Activated CD4-positive, alpha-beta T cell treated with anti-CD3 and anti-CD28 coated beads, Interleukin-2, amount 50 U/mL, for 16 hours (primary cell): ENCODE measurements at regions not wholly inside any gene's neighbourhood (a gene's known extent, or its start where the extent isn't known, plus 50 kb on each side); places are given as distances from the start of the nearest gene placed in this dataset.

ENCODE experiments used
- DNase-seq: peaks from one replicate; pipeline ENCODE4 v3.0.0-alpha.2; 2020

GRCh38 chr5:96282020-96282419 lies 151.0 kb downstream of the PCSK1 start:
- no peak for DNase-seq

DNA sequence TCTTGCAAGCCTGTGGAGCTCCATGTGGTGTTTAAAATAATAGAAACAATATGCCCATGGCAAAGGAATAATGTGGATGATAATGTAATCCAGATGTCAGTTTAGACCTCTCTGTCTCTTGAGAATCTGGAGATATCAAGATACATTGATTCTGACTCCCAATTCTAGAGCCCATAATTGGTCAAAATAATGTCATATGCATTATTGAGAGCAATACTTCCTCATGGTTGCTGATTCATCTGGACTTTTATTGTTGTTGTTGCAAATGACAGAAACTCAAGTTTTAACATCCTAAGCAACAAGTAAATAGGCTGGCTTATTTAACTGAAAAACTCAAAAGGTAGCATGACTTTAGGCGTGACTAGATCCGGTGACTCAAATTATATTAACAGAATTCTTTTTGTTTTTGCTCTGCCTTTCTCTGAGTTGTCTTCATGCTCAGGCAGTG lies 152.1 kb downstream of the PCSK1 start:
- DNase-seq, result peak; percentile 71

GRCh38 chr5:96279801-96280542 lies 153.1 kb downstream of the PCSK1 start:
- peak; percentile 89 for DNase-seq

- DNase-seq, result no peak
These were observed 154.1 kb downstream of the PCSK1 start for GRCh38 chr5:96278981-96279380.

DNA sequence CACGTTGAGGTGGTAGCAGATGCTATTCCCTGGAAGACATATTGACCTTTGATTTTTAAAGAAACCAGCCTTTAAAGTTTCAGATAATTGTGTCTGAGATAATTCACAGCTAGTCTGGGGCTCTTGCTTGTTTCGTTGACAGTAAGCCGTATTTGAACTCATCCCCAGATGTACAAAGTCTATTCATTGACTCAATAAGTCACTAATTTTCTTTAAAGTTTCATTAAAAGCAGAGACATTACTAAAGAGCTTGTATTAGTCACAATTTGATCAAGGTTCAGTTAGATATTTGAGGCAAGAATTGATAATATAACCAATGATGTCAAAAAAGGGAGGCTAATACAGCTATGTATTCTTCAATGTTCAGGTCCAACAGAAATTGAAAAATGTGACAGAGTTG lies 158.0 kb downstream of the PCSK1 start:
- no peak for DNase-seq

DNA sequence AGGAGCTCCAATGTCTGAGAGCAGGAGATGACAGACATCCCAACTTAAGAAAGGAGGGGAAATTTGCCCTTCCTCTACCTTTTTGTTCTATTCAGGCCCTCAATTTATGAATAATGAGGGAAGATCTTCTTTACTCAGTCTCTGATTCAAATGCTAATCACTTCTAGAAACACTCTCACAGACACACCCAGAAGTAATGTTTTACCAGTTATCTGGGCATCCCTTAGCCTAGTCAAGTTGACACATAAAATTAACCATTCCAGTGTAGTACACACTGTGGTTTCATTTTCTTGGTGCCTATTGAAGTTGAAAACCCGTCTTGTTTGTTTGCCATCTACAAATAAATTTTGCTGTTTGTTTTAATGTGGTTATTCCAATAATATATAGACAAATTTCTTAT lies 167.6 kb downstream of the PCSK1 start:
- no peak for DNase-seq

GRCh38 chr5:96264047-96264446 lies 169.0 kb downstream of the PCSK1 start:
- DNase-seq, result no peak

- no peak for DNase-seq
These were observed 170.9 kb downstream of the PCSK1 start for GRCh38 chr5:96262105-96262504.

GRCh38 chr5:96260009-96260408 lies 173.0 kb downstream of the PCSK1 start:
- DNase-seq, result no peak

- peak; percentile 45 for DNase-seq
These were observed 173.8 kb downstream of the PCSK1 start for GRCh38 chr5:96259151-96259772.

DNA sequence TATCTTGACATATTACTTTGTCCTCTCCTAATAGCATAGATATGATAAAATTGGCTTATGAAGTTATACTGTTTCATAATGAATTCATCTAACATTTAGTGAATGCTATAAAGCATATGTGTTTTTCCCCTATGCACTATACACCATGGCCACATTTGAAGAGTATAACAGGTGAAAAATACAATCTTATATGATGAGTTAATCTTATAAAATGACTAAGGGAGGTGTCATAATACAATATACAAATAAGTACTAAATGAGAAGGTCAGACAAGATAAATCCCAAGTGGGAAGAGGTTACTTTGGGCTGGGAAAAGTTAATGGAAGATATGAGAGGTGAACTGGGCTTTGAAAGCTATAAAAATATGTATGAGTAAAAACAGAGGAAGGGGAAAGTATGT lies 174.4 kb downstream of the PCSK1 start:
- no peak for DNase-seq

DNA sequence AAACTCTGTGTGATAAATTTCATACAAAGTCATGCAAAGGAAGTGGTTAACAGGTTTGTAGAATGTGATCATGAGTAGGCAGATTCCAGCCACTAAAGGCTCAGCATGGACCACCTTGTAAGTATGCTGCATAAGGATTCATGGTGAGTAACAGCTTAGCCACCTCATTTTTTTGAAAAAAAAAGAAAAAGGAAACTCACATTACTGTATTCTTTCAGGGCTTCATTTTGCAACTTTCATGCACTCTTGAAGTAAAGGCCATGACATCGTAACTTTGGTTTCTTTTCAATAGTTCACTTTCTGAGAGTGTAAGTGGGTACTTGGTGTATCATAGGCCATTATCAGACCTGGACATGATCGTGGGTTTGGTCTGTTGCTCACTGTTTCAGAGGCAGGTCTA lies 175.1 kb downstream of the PCSK1 start:
- peak; percentile 23 for DNase-seq

GRCh38 chr5:96256795-96257470 lies 176.1 kb downstream of the PCSK1 start:
- peak; percentile 50 for DNase-seq

GRCh38 chr5:96254980-96255691 lies 177.9 kb downstream of the PCSK1 start:
- no peak for DNase-seq

DNA sequence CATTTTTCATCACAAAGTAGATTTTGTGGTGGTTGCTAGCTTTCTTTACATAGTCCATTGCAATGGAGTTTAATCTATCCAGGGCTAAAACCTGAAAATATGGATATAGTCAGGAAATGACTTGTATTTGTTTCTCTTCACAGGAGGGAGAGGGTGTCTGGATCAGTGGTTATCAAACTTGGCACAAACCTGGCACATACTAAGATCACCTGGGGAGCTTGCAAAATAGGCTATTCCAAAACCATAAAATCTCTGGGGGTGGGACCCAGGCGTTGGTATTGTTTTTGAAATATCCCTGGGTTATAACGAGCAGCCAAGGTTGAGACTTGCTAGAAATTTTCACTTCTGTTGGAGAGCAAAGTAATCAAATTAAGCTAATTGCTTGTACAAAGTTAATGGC lies 179.9 kb downstream of the PCSK1 start:
- DNase-seq, result no peak

GRCh38 chr5:96252596-96252995 lies 180.5 kb downstream of the PCSK1 start:
- no peak for DNase-seq

- no peak for DNase-seq
These were observed 182.3 kb downstream of the PCSK1 start for GRCh38 chr5:96250782-96251181.

DNA sequence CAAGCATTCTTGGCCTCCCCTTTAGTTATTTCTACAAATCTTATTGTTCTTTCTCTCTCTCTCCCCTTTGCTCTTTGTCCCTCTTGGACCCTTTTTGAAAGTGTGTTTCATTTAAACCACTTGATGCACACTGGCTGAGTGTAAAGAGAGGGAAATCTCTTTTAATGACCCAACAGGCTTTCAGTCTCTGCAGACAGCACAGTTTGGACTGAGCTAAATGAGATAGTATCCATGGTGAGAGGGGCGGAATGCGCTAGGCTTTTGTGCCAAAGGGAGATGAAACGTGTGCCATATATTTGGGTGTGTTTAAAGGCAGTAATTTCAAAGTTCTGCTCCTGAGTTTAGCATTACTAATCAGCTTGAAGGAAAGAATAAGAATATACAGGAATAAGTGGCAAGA lies 184.9 kb downstream of the PCSK1 start:
- no peak for DNase-seq

DNA sequence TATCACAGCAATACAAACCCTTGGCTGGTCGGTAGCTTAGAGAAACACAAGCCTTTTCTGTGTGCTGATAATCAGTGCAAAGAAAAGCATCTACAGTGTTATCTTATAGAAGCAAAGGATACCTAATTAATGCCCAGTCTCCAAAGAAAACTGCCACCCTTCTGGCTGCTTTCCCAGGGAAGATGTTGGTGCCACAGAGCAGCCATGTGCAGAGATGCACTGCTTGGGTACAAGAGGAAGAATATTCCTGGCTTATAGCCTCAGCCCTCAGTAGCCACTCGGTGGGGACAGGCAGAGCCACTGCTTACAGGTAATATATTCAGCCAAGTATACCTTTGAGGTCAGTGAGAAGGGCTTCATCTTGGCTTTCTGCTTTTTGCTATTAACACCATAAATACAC lies 185.3 kb downstream of the PCSK1 start:
- no peak for DNase-seq

DNA sequence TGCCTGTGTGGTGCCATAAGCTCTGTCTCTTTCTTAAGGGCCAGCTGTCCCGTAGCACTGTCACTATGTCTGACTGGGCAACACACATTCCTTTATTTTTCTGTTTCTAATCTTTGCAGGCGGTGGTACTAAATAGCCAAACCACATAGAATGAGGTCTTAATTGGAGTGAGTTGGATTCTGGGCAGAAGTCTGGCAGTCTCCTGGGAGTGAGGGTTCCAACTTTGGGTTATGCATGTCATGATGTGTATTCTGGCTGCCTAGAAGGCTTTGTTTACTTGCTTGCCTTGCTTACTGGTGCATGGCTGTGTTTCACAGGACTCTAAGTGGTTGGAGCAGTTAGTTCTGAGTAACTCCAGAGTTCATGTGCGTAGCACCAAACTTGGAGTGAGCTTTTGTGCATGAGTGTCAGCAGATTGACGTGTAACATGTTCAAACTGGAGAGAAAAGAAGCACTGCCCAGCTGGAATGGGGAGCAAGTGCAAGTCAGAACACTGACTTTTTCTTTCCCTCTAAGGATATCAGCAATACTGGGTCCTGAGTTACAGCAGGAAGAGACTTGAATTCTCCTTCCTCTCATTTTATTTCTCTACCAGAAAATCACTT lies 185.8 kb downstream of the PCSK1 start:
- no peak for DNase-seq

GRCh38 chr5:96245140-96246091 lies 187.6 kb downstream of the PCSK1 start:
- DNase-seq, result no peak

DNA sequence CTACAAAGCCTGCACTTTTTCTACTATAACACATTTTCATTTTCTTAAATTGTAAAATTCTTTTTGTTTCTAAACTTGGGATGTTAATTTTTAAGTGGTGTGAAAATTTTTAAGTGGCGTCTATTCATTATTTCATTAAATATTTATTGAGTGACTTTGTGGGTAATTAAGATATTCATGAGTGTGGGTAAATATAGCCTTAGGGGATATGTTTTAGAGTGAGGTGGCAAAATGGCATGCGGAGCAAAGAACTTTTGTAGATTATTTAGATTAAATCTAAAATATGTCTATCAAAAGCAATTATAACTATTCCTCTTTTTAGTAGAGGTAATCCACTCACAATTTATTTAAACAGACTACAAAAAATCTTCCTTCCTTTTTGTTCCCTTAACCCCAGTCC lies 188.4 kb downstream of the PCSK1 start:
- DNase-seq, result no peak
